GM12872 (cell line): ENCODE measurements at regions not wholly inside any gene's neighbourhood (a gene's known extent, or its start where the extent isn't known, plus 50 kb on each side); places are given as distances from the start of the nearest gene placed in this dataset.

Experiments
- TF ChIP-seq, protein P1 (sequence below): IDR thresholded peaks from 3 replicates; pipeline ENCODE4 v1.5.1; 2011; ENCODE audit warnings: low read depth, mild to moderate bottlenecking, low read length, moderate library complexity; ENCODE audit not compliant: insufficient read depth

DNA sequence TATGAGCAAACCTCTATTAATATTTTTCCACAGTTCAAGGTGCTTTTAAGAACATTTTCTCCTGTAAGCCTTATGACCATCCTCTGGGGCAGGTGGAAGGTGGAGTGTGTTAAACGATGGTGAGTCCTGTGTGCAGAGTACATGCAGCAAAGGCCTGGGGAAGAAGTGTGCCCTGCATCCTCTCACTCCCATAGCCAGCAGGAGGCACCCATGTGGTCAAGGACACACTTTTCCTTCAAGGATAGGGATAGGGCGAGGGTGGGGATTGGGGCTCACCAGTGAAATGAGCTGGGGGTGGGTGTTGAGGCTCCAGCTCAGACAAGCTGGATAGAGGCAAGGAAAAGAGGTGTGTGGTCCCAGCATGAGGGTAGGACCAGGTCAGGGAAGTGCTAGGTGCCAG, 120.8 kb upstream of the KCNE2 start:
- TF ChIP-seq, protein P1, sequence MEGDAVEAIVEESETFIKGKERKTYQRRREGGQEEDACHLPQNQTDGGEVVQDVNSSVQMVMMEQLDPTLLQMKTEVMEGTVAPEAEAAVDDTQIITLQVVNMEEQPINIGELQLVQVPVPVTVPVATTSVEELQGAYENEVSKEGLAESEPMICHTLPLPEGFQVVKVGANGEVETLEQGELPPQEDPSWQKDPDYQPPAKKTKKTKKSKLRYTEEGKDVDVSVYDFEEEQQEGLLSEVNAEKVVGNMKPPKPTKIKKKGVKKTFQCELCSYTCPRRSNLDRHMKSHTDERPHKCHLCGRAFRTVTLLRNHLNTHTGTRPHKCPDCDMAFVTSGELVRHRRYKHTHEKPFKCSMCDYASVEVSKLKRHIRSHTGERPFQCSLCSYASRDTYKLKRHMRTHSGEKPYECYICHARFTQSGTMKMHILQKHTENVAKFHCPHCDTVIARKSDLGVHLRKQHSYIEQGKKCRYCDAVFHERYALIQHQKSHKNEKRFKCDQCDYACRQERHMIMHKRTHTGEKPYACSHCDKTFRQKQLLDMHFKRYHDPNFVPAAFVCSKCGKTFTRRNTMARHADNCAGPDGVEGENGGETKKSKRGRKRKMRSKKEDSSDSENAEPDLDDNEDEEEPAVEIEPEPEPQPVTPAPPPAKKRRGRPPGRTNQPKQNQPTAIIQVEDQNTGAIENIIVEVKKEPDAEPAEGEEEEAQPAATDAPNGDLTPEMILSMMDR, result 0 out of 3 replicates have a peak, but pooled peaks have one; percentile 1

DNA sequence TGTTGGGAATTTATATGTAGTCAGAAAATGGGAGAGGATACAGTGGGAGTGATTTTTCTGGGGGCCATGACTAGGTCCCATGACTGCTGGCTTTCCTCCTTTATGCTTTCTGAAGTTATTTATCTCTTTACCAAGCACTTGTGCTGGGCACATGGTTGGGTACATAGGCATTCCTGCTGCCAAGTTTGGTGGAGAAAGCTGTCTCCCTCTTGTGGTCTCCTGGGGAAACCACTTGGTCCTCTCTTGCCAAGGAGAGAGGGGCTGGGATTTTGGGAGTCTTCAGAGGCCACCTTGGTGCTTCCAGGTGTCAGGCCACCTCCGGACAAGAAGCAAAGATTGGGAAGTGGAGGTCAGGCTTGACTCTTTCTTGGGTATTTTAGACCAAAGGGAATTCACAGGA, 120.2 kb upstream of the KCNE2 start:
- TF ChIP-seq, protein P1, result peak; percentile 51; the same call in 2 of the 3 replicates

DNA sequence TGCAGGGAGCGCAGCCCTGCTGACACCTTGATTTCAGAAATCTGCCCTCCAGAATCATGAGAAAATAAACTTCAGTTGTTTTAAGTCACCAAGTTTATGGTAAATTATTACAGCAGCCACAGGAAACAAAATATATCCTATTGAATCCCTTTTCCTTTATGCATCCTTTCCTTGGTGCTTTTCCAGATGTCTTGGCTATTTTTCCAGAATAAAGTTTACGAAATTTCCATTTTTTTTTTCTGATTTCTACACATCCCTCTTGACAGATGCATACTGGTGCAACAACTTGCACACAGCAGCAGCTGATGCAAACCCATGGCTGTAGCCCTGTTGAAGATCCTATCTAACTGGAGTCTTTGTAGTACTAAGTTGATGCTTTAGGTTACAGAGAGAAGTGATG, 111.1 kb upstream of the KCNE2 start:
- TF ChIP-seq, protein P1, result no peak

DNA sequence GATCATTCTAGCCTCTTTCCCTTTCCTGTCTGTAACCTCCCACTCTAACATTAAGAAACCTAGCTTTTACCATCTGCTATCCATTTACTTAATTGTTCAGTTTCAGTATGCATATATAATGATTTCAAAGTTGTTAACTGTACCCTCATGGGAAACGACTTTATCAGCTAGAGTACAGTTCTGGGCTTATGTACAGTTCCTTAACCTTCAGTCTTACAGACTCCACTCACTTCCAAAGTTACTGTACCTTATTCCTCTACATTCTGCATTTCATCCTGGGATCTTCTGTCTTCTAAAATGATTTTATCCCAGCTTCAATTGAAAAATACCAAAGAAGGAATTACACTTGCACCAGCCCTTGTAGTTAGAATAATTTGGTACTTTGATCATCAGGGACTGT, 108.7 kb upstream of the KCNE2 start:
- TF ChIP-seq, protein P1, result no peak

DNA sequence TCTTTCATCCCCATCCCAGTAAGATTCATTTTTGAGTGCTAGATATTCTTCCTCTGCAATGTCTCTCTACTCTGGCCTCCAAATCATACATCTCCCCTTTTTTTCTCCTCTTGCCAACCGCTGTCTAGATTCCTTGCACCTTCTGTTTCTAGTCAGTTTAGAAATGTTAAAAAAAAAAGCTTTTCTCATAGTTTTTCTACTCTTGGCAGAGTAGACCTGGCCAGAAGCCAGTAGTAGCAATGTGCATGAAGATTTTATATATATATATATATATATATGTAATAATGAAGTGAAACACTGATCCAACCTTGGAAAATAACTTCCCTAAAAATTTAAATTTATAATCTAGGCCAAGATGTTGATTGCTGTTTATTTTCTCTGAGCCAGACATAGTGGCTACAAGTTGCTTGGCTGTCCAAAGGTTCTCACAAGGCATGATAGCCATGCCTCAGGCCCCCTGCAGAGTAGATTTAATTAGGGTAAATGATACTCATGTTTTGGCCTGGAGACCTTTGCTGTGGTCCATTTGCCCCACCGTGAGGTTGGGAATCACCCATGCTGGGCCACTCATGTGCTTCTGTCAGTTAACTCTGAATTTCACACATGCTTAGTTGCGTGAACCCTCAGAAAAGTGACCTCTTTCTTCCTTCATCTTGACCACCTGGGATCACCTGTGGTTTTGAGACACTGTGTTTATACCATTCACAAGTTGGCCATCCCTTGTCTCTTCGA, 103.4 kb upstream of the KCNE2 start:
- TF ChIP-seq, protein P1, result no peak

DNA sequence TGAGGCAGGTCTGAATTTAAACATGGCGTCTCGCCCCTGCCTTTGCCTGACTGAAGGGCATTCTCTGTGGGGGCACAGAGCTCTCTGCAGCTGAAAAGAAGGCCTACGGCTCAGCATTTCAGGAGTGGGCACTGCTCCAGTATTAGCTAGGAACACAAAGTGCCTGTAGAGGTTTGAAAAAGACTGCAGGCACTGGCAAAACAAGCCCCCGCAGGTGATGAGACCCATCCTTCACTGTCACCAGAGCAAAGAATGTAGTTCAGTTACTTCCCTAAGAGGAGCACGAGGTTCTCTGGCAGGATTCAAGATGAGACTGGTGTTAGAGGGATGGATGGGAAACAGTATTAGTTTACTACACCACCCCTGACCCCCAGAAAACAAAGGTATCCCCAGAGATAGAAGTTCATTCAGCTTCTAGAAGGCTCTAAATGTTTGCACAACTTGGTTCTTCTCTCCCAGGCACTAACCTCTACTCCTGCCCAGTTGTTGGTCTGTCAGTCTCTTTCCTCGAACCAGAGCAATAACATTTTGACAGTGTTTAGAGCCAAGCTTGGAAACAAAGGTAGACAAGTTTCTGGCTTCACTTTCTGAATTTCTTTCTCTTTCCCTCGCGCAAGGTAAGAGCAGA, 101.9 kb upstream of the KCNE2 start:
- TF ChIP-seq, protein P1, result no peak

DNA sequence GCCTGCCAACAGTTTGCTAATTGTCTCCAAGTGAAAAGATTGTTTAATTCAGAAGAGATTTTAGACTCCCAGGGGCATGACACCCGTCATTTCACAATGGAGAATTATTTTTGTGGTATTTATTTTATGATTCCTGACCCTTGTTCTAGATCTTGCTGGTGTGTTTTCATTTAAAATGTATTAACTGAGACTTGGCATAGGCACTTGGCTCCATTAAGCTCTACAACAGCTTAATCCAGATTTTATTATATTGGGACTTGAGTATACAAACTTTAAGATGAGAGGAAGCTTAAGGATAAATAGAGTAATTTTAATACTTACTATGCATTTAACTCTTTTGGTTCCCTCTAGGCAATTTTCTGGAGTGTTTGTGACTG, 101.3 kb upstream of the KCNE2 start:
- TF ChIP-seq, protein P1, result no peak
